GM19239 (cell line): ENCODE measurements at regions not wholly inside any gene's neighbourhood (a gene's known extent, or its start where the extent isn't known, plus 50 kb on each side); places are given as distances from the start of the nearest gene placed in this dataset.

Experiments used
- DNase-seq: peaks from one replicate; pipeline ENCODE4 v3.0.0; 2011; ENCODE audit warnings: low spot score; ENCODE audit not compliant: insufficient read length
- FAIRE-seq: peaks from 2 replicates; lab custom pipeline; 2011; peaks lifted over from hg19 to GRCh38; lab: Jason Lieb, UNC

DNA sequence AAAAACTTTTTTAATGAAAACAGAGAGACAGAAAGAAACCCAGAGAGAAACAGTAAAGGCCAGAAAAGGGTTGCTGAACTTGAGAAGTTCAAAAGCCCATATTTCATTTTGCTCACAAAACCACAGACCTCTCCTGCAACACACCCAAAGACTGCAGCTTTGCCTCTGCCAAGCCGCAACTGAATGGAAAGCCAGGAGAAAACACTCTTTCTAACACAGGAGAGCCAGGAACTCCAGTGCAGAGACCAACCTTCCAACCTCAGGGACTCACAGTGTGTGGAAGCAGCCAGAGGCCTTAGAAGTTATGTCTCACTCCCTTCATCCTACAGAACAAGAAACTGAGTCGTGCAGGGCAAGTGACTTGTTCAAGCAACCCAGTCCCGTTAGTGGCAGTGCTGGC is 163.1 kb upstream of the HES1 start:
- DNase-seq (no peak), FAIRE-seq (no peak)

- DNase-seq (no peak), FAIRE-seq (no peak)
Measured at GRCh38 chr3:193974191-193974652, 161.7 kb upstream of the HES1 start.

DNA sequence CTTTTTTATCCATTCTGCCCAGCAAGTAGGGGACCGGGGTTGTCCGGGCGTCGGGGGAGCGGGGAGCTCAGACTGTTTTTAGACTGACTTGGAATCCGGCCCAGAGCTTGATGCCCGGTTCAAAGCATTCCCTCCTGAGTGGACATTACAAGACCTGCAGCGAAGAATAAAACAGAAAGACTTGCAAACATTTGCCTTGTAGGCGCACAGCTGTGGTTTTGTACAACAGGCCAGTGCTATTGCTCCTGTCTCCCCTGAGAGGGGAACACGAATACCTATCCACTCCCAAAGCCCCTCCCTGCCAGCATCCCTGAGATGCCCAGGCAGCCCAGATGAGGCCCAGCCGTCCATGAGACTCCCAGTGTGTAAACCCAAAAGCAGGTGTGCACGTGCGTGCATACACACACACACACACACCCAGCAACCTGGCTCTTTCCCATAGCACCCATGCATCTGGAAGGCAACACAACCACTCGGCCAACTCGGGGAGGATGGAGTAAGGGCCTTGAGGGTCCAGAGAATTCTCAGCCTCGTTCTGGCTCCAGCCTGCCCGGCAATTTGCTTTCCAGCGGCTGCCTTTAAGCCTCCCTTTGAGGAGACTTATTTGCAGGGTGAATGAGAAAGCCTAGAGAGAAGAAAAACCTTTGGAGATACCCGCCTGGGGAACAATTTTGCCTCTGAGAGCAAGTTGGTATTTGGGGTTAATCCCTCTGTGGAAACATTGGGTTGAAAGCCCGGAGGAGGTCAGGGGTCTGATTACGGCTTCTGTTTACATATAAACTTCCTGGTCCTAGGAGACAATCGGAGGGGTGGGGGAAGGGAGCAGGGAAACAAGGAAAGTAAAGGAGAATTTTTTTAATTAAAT is 161.0 kb upstream of the HES1 start:
- DNase-seq (no peak), FAIRE-seq (no peak)

DNA sequence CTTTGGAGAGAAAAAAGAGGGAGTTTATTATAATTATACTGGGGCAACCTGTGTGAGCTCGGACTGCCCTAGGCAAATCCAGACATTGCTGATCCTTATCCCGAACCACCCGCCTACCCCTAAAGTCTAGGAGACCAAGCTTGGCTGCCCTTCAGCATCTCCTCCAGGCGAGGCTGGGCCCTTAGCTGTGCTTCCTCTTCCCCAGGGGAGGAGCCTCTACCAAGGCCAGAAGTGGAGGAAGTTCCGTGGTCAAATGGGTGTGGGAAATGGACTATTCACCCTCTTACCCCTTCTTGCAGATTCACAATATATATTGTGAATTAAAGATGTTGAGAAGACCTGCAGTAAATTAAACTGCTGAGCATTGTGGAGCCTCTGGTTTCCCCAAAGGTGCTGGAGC is 158.3 kb upstream of the HES1 start:
- no peak for DNase-seq
- FAIRE-seq = no peak

DNA sequence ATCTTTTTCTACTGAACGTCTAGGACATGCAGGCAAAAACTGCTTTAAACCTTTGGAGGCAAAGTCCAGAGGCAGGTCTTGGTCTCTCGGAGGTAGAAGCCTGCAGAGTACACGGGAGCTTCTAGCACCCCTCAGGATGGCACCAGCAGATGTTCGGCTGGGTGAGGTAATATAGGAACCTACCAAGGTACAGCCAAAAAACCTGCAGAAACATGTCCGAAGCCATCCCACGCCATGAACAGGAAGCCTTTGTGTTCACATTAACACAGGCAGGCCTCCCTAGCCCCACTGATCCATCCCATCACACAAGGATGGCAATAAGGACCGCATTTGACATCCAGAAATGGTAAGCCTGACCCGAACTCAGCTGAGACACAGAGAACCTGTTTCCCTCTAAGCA is 157.9 kb upstream of the HES1 start:
- no peak for DNase-seq
- FAIRE-seq = no peak

DNA sequence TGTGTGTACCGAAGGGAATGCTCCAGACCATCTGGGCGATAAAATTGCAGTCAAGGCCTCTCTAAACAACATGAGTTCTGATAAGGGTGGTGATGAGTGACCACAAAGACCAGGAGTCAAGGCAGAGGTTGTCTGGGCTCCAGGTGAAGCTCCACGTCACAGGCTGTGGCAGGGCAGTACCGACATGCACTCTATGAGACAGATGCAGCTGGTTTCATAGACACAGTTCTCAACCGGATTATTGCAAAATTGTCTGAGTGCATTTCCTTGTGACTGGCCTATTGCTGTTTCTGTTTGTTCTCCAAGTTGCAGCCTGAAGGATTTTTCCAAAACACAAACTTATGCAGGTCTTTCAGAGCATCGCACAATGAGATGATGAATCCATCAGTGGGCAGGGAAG is 157.5 kb upstream of the HES1 start:
- FAIRE-seq (no peak), DNase-seq (no peak)

DNA sequence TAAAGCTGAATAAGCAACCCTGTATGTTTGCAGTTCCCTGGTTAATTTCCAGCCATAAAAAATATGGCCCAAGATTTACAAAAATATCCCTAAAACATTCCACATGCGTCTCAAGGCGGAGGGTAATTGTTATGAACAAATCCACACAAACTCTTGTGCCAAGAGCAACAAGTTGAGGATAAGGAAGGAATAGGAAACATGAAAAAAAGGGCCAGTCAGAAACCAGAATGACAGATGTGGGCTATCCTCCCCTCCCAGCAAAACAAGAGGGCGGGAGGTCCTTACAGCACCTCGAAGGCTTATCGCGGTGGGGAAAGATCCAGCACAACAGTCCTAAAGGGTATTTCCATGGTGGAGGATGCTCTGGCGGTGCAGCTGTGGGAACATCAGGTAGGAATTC is 155.6 kb upstream of the HES1 start:
- no peak for FAIRE-seq
- no peak for DNase-seq

DNA sequence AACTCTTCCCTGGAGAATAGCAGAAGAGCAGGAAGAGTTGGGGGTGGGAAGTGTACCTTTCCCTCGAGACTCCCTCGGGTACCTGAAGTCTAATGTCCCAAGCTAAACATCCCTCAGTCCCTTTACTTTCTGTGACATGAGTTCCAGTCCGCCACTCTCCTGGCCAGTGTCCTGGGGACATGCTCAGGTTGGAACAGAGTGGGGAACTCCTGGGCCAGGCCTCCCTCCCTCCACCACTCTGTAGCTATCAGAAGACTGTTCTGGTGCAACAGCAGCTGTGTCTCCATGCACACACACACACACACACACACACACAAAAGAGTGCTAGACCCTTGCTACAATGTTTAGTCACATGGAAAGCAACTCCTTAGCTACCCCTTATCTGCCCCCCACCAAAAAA is 155.0 kb upstream of the HES1 start:
- no peak for DNase-seq
- FAIRE-seq = no peak

DNA sequence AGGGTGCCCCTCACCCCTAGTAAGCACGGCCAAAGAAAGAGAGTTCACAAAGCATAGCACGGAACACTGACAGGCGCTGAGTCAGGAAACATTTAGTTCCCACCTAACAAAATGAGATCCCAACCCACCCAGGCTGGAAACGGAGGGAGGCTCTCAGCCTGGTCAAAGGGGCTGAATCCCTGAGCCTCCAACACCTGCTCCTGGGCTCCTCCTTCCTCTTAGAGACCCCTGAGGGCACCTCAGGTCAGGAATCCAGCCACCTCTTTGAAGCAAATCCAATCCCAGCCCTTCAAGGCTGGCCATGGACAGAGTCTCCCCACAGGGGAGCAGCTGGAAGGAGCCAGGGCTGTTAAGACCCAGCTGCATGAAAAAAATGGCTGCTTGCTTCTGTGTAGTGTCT is 154.4 kb upstream of the HES1 start:
- FAIRE-seq (no peak), DNase-seq (no peak)

DNA sequence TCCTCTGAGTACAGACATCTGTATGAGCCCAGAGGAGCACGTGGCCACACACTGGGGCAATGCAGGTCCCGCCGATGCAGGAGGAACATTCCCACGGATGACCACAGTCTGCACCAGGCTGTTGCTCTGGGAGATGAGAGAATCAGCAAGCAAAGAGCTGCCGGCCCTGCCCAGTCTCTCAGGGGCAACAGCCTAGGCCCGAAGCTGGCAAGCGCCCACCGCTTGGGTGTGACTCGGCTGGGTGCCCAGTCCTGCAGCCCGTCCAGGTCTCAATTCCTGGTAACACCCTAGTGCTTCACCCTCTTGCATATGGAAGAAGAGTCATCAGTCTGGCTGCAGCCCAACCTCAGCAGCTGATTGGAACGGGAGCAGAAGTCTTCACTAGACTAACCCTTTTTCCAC is 153.7 kb upstream of the HES1 start:
- FAIRE-seq = no peak
- DNase-seq = no peak

- no peak for FAIRE-seq
Measured at GRCh38 chr3:193983846-193984818, 151.8 kb upstream of the HES1 start.

GRCh38 chr3:193984876-193985275 is 151.1 kb upstream of the HES1 start:
- FAIRE-seq (no peak), DNase-seq (no peak)

More at GRCh38 chr3:193983846-193984818, 151.8 kb upstream of the HES1 start:
- DNase-seq = no peak

DNA sequence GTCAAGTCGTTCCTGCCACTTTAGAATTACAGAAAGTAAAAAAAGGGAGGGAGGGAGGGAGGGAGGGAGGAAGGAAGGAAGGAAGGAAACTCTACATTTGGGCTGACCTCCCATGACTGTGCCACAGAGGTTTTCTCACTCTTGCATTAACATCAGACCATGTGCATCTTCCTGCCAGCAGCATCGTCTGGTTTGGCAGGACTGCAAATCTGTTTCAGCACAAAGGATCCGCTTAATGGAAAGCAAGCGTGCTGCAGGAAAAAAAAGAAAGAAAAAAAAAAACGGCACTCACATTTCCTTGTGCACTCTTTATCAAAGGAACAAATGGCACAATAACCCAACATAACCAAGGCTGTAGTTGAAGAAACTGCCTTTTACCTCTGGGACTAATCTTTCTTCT is 148.8 kb upstream of the HES1 start:
- no peak for DNase-seq
- no peak for FAIRE-seq

- no peak for FAIRE-seq
- DNase-seq = no peak
Measured at GRCh38 chr3:193989186-193989585, 146.8 kb upstream of the HES1 start.

DNA sequence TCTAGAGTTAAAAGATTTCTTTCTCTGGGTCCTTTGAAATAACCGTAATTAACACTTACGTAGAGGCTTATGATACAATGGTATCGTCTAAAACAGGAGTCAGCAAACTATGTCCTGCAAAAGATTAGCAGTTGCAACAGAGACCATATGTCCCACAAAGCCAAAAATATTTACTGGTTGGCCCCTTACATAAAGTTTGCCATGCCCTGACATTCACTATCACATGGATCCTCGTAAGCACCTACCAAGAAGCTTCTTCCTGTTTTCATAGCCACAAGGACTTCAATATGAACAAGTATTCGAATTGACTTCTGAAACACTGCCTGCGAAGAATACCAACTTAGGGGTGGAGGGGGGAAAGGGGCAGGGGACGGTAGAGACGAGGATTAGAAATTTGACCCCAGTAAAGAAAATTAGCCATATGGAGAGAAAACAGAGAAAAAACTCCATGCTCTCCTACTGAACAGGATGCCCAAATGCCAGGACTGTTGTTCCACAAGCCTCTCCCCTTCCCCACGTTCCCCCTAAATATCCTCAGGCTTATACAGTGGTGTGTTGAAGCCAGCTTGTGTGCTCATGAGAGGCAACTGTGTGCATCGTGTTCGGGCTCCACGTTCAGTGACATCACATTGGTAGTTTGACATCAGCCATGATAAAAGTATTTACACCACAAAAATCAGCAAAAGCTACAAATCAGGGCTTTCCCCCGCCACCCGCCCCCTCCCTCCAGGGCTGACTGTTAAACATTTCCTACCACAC is 144.1 kb upstream of the HES1 start:
- DNase-seq (no peak), FAIRE-seq (no peak)

- FAIRE-seq (no peak), DNase-seq (no peak)
Measured at GRCh38 chr3:193992425-193993037, 143.4 kb upstream of the HES1 start.

DNA sequence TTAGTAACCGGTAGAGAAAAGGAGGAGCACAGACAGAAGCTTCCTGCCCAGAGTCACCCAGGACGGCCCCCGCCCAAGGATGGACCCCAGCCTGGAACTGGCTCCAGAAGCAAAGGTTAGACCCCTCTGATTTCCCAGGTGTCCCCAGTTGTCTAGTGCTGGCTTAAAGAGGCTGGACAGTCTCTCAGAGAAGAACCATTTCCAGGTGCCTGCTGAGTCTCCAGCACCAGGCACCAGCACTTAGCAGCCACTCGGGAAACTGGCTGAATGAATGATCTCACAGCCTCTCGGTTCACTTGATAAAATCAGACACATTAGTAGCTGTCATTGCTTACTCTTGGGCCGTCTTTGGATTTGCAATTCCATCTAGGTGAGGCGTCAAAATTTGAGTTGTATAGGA is 139.7 kb upstream of the HES1 start:
- DNase-seq (no peak), FAIRE-seq (no peak)

DNA sequence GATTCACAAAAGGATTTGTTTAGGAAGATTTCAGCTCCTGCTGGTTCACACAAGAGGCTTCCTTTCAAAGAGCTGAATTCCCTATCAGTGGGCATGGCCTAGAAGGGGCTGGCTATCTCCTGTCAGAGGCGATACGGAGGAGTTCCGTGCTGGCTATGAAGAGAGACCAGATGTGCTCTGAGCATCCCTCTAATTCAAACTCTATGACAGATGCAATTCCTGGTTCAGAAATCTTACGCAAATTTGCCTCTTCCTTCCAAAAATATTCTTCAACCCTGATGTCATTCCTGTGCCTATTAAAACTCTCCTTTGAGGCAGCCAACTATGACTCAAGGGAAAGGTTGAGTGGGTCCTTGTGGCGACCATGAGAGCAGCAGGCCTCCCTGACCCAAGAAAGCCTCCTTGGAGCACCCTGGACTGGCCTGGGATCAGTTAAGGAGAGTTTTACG is 139.3 kb upstream of the HES1 start:
- DNase-seq = no peak
- no peak for FAIRE-seq

- DNase-seq (no peak), FAIRE-seq (no peak)
Measured at GRCh38 chr3:193997228-193998122, 138.5 kb upstream of the HES1 start.
